Neural cell (in vitro differentiated cells): ENCODE measurements at regions not wholly inside any gene's neighbourhood (a gene's known extent, or its start where the extent isn't known, plus 50 kb on each side); places are given as distances from the start of the nearest gene placed in this dataset.

Experiments
- H2AFZ ChIP-seq: fragments of 200-600, 300-800 bp; sonication (generic), shearing (Covaris generic); 2 replicates; pipeline ENCODE4 v1.6.0; 2014; ENCODE audit warnings: low read depth, mild to moderate bottlenecking, antibody characterized with exemption, low read length, moderate library complexity
- H3F3A ChIP-seq: fragments of 200-600 bp; shearing (Covaris generic); 2 replicates; pipeline ENCODE4 v1.6.1; 2016; ENCODE audit warnings: mild to moderate bottlenecking, moderate library complexity, mixed read lengths, antibody characterized with exemption, low read length; ENCODE audit not compliant: insufficient read depth, poor library complexity, severe bottlenecking
- H3K27ac ChIP-seq: fragments of 200-600, 300-800 bp; sonication (generic), shearing (Covaris generic); 2 replicates; pipeline ENCODE4 v1.5.1; 2014; ENCODE audit warnings: mild to moderate bottlenecking, low read length, moderate library complexity
- H3K27me3 ChIP-seq: fragments of 300-800, 200-600 bp; sonication (generic), shearing (Covaris generic); 2 replicates; pipeline ENCODE4 v1.6.0; 2014; ENCODE audit warnings: mild to moderate bottlenecking, low read depth, low read length, moderate library complexity; ENCODE audit not compliant: insufficient read depth
- H3K36me3 ChIP-seq: fragments of 300-800, 200-600 bp; sonication (generic), shearing (Covaris generic); 2 replicates; pipeline ENCODE4 v1.5.1; 2014; ENCODE audit warnings: mild to moderate bottlenecking, antibody characterized with exemption, low read length, moderate library complexity; ENCODE audit not compliant: insufficient read depth
- H3K4me2 ChIP-seq: fragments of 300-800, 200-600 bp; sonication (generic), shearing (Covaris generic); 2 replicates; pipeline ENCODE4 v1.6.0; 2014; ENCODE audit warnings: mild to moderate bottlenecking, low read length
- H3K4me3 ChIP-seq: fragments of 300-800, 200-600 bp; sonication (generic), shearing (Covaris generic); 2 replicates; pipeline ENCODE4 v1.5.1; 2014; ENCODE audit warnings: mild to moderate bottlenecking, low read length, moderate library complexity
- H3K79me2 ChIP-seq: fragments of 200-600 bp; shearing (Covaris generic); replicated peaks from 2 replicates; pipeline ENCODE4 v1.6.0; 2014; ENCODE audit warnings: mild to moderate bottlenecking, low read length, moderate library complexity; ENCODE audit not compliant: insufficient read depth
- H3K9ac ChIP-seq: fragments of 300-800, 200-600 bp; sonication (generic), shearing (Covaris generic); 2 replicates; pipeline ENCODE4 v1.6.1; 2016; ENCODE audit warnings: mild to moderate bottlenecking, low read length, mixed read lengths
- H3K9me2 ChIP-seq: fragments of 200-600 bp; shearing (Covaris generic); 2 replicates; pipeline ENCODE4 v1.6.1; 2016; ENCODE audit warnings: mild to moderate bottlenecking, low read length, mixed read lengths; ENCODE audit not compliant: insufficient read depth
- H3K9me3 ChIP-seq: fragments of 200-600, 300-800 bp; sonication (generic), shearing (Covaris generic); 2 replicates; pipeline ENCODE4 v1.6.1; 2016; ENCODE audit warnings: mild to moderate bottlenecking, mixed run types, low read length, moderate library complexity, mixed read lengths
- H4K20me1 ChIP-seq: fragments of 200-600 bp; shearing (Covaris generic); 2 replicates; pipeline ENCODE4 v1.6.1; 2016; ENCODE audit warnings: mild to moderate bottlenecking, mixed run types; ENCODE audit not compliant: insufficient read depth
- CTCF ChIP-seq: fragments of 450-650 bp; IDR thresholded peaks from 2 replicates; pipeline ENCODE4 v1.5.1; 2014; ENCODE audit warnings: antibody characterized with exemption, mild to moderate bottlenecking, moderate library complexity; ENCODE audit not compliant: poor library complexity, severe bottlenecking
- EP300 ChIP-seq: fragments of 450-650 bp; conservative IDR thresholded peaks from 2 replicates; pipeline ENCODE4 v1.6.1; 2014; ENCODE audit warnings: antibody characterized with exemption, mild to moderate bottlenecking, moderate library complexity; ENCODE audit not compliant: poor library complexity, severe bottlenecking
- EZH2 ChIP-seq: fragments of 200-600, 300-800 bp; shearing (Covaris generic), sonication (generic); IDR thresholded peaks from 2 replicates; pipeline ENCODE4 v1.6.1; 2014; ENCODE audit warnings: antibody characterized with exemption, low read length, borderline replicate concordance, mild to moderate bottlenecking; ENCODE audit not compliant: insufficient read depth, poor library complexity, severe bottlenecking
- MXI1 ChIP-seq: fragments of 450-650 bp; conservative IDR thresholded peaks from 2 replicates; pipeline ENCODE4 v1.6.1; 2014; ENCODE audit warnings: antibody characterized with exemption, mild to moderate bottlenecking; ENCODE audit not compliant: poor library complexity, severe bottlenecking
- POLR2AphosphoS5 ChIP-seq: IDR thresholded peaks from 2 replicates; pipeline ENCODE4 v1.6.1; 2012
- RAD21 ChIP-seq: fragments of 450-650 bp; conservative IDR thresholded peaks from 2 replicates; pipeline ENCODE4 v1.6.1; 2014; ENCODE audit warnings: antibody characterized with exemption, mild to moderate bottlenecking, moderate library complexity
- REST ChIP-seq: IDR thresholded peaks from 2 replicates; pipeline ENCODE4 v1.6.1; 2012; ENCODE audit warnings: borderline replicate concordance
- SMC3 ChIP-seq: fragments of 450-650 bp; conservative IDR thresholded peaks from 2 replicates; pipeline ENCODE4 v1.6.1; 2014; ENCODE audit warnings: antibody characterized with exemption, mild to moderate bottlenecking, moderate library complexity; ENCODE audit not compliant: poor library complexity
- TAF1 ChIP-seq: IDR thresholded peaks from 2 replicates; pipeline ENCODE4 v1.6.1; 2012; ENCODE audit warnings: low read depth

GRCh38 chr2:176774766-176775451 is 437.7 kb upstream of the HNRNPA3 start:
- H3K4me2 ChIP-seq: no peak overlapping the region
- no peaks in the 10 kb centered on the region for H3F3A ChIP-seq
- TF ChIP-seq SMC3 (no peak), MXI1 (no peak), CTCF (no peak), REST (no peak), EZH2 (no peak), POLR2AphosphoS5 (no peak), RAD21 (no peak), EP300 (no peak), TAF1 (no peak)
- H3K4me3 ChIP-seq: no peak overlapping the region
- no peaks in the 10 kb centered on the region for H3K9me2 ChIP-seq
- H3K36me3 ChIP-seq: no peaks in the 10 kb centered on the region
- no peaks in the 10 kb centered on the region for H3K27me3 ChIP-seq
- H3K9me3 ChIP-seq: no peaks in the 10 kb centered on the region
- no peaks in the 10 kb centered on the region for H3K79me2 ChIP-seq
- H2AFZ ChIP-seq: no peak overlapping the region
- no peak overlapping the region for H3K27ac ChIP-seq
- no peak overlapping the region for H3K9ac ChIP-seq
- H4K20me1 ChIP-seq: no peaks in the 10 kb centered on the region

- H4K20me1 ChIP-seq: no peaks in the 10 kb centered on the region
- no peak overlapping the region for H3K27ac ChIP-seq
- no peaks in the 10 kb centered on the region for H3K9me3 ChIP-seq
- no peaks in the 10 kb centered on the region for H3K27me3 ChIP-seq
- no peak overlapping the region for H3K9ac ChIP-seq
- H3F3A ChIP-seq: no peaks in the 10 kb centered on the region
- no peaks in the 10 kb centered on the region for H3K36me3 ChIP-seq
- no peaks in the 10 kb centered on the region for H3K79me2 ChIP-seq
- H3K9me2 ChIP-seq: no peaks in the 10 kb centered on the region
- H2AFZ ChIP-seq: no peak overlapping the region
- TF ChIP-seq TAF1: no peak
- no peak for TF ChIP-seq RAD21
- no peak for TF ChIP-seq POLR2AphosphoS5
- no peak for TF ChIP-seq REST
- no peak for TF ChIP-seq CTCF
- TF ChIP-seq MXI1: no peak
- no peak for TF ChIP-seq SMC3
- TF ChIP-seq EZH2: no peak
- no peak for TF ChIP-seq EP300
- no peak overlapping the region for H3K4me2 ChIP-seq
- no peak overlapping the region for H3K4me3 ChIP-seq
Observed at GRCh38 chr2:176777262-176777661, 435.3 kb upstream of the HNRNPA3 start.
